KBM-7 (cell line): ENCODE measurements at regions not wholly inside any gene's neighbourhood (a gene's known extent, or its start where the extent isn't known, plus 50 kb on each side); places are given as distances from the start of the nearest gene placed in this dataset.
A peak's percentile ranks its signal among the peaks of the same experiment; 100 is the strongest.

Experiments
- DNase-seq: peaks from one replicate; pipeline ENCODE4 v3.0.0-alpha.2; 2015
- in situ Hi-C: fragments of 300-500 bp; cut with MboI; formaldehyde crosslinking; loops from 2 replicates; pipeline ENCODE4 v1.14.3; 2020; ENCODE audit warnings: low sequenced_read_pairs, low pct_unique_long_range_greater_than_20kb, mixed read lengths

- in situ Hi-C loops = no loop called here
- DNase-seq = peak; percentile 73
These were observed 118.0 kb upstream of the PRSS58 start for GRCh38 chr7:142375710-142376313.

- no peak for DNase-seq
- in situ Hi-C loops = no loop called here
These were observed 114.9 kb upstream of the PRSS58 start for GRCh38 chr7:142372727-142373126.

GRCh38 chr7:142371586-142372377 lies 113.9 kb upstream of the PRSS58 start:
- no peak for DNase-seq
- in situ Hi-C loops = no loop called here

- in situ Hi-C loops = no loop called here
- no peak for DNase-seq
These were observed 107.6 kb upstream of the PRSS58 start for GRCh38 chr7:142365410-142365842.

GRCh38 chr7:142364551-142364950 lies 106.7 kb upstream of the PRSS58 start:
- in situ Hi-C loops = no loop called here

GRCh38 chr7:142362349-142362748 lies 104.5 kb upstream of the PRSS58 start:
- in situ Hi-C loops = no loop called here
- no peak for DNase-seq

More at GRCh38 chr7:142364551-142364950, 106.7 kb upstream of the PRSS58 start:
- no peak for DNase-seq

- DNase-seq = no peak
- in situ Hi-C loops = no loop called here
These were observed 101.9 kb upstream of the PRSS58 start for GRCh38 chr7:142359694-142360279.

GRCh38 chr7:142357953-142358520 lies 100.2 kb upstream of the PRSS58 start:
- DNase-seq = peak; percentile 60

GRCh38 chr7:142356166-142356565 lies 98.3 kb upstream of the PRSS58 start:
- no peak for DNase-seq
- in situ Hi-C loops = no loop called here

More at GRCh38 chr7:142357953-142358520, 100.2 kb upstream of the PRSS58 start:
- in situ Hi-C loops = no loop called here

GRCh38 chr7:142355328-142355727 lies 97.5 kb upstream of the PRSS58 start:
- in situ Hi-C loops = no loop called here
- no peak for DNase-seq

GRCh38 chr7:142353147-142354060 lies 95.5 kb upstream of the PRSS58 start:
- in situ Hi-C loops = no loop called here

GRCh38 chr7:142352543-142352942 lies 94.7 kb upstream of the PRSS58 start:
- DNase-seq = no peak
- in situ Hi-C loops = no loop called here

More at GRCh38 chr7:142353147-142354060, 95.5 kb upstream of the PRSS58 start:
- DNase-seq = no peak

GRCh38 chr7:142351145-142351544 lies 93.3 kb upstream of the PRSS58 start:
- in situ Hi-C loops = no loop called here
- DNase-seq = no peak

- DNase-seq = no peak
- in situ Hi-C loops = no loop called here
These were observed 92.0 kb upstream of the PRSS58 start for GRCh38 chr7:142349670-142350405.

- DNase-seq = no peak
- in situ Hi-C loops = no loop called here
These were observed 91.1 kb upstream of the PRSS58 start for GRCh38 chr7:142348921-142349405.

- in situ Hi-C loops = no loop called here
These were observed 90.2 kb upstream of the PRSS58 start for GRCh38 chr7:142348100-142348499.

GRCh38 chr7:142347091-142347490 lies 89.2 kb upstream of the PRSS58 start:
- DNase-seq = no peak
- in situ Hi-C loops = no loop called here

More at GRCh38 chr7:142348100-142348499, 90.2 kb upstream of the PRSS58 start:
- no peak for DNase-seq

- no peak for DNase-seq
- in situ Hi-C loops = no loop called here
These were observed 88.0 kb upstream of the PRSS58 start for GRCh38 chr7:142345811-142346210.
